ENCODE measurements at regions not wholly inside any gene's neighbourhood (a gene's known extent, or its start where the extent isn't known, plus 50 kb on each side); places are given as distances from the start of the nearest gene placed in this dataset.

DNA sequence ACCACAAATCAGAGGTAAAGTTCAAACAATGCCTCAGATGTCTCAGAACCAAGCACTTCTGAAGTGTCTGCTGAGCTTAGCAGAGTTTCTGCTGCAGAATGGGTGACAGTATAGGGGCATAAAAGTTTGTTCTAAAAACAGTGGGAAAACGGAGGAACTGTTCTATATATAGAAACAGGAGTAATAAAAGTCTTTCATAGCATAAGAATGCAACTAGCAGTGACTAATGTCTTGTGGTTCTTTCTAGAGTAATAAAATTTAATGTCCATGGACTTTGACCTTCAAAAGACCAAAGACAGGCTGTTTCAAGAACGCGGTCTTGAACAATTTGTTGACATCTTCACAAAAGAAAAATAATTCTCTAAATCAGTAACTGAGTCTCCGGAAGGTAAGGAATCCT is 107.5 kb upstream of the FAR2 start:
- DNase-seq (ENCODE audit: low spot score) = no peak

GRCh38 chr12:29043069-29043468 is 106.0 kb upstream of the FAR2 start:
- no peak for DNase-seq (ENCODE audit: low spot score)

- no peak for DNase-seq (ENCODE audit: low spot score)
These were observed 104.3 kb upstream of the FAR2 start for GRCh38 chr12:29044799-29045198.

GRCh38 chr12:29048787-29049186 is 100.3 kb upstream of the FAR2 start:
- no peak for DNase-seq (ENCODE audit: low spot score)

GRCh38 chr12:29050503-29050902 is 98.6 kb upstream of the FAR2 start:
- no peak for DNase-seq (ENCODE audit: low spot score)

- DNase-seq (ENCODE audit: low spot score) = no peak
These were observed 97.9 kb upstream of the FAR2 start for GRCh38 chr12:29051221-29051620.

GRCh38 chr12:29053567-29053966 is 95.5 kb upstream of the FAR2 start:
- no peak for DNase-seq (ENCODE audit: low spot score)

DNA sequence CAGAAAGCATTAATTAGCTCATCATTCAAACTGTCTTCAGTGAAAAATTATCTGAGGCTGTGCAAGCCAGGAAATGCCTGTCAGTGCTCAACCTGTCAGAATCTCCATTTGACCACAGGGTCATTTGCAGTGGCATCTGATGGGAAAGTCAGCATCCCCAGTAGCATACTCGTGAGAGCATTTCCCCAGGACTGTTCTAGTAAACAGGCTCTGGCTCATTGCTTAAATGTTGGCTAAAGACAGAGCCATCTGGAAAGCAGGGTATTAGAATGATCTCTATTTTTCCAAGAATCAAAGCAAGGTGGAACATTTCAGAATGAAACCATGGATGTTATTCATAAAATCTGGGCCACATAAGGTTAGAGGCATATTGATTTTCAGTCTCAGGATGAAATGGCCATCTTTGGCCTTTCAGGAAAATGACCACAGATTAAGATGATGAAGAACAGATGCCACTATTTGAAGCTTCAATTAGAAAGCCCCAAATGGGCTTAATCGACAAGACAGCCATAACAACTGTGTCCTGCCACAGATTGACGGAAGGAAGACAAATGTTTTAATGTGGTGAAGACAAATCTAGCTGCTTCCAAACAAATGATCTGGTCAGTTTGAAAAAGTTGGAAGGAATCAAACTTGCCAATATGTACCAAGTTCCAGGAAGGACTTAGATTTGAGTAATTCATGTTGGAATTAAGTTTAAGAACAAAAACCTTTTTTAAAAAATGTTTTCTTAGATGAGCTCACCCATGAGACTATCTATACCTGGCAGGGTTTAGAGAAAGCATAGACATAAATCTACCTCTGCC is 94.0 kb upstream of the FAR2 start:
- DNase-seq (ENCODE audit: low spot score) = no peak

DNA sequence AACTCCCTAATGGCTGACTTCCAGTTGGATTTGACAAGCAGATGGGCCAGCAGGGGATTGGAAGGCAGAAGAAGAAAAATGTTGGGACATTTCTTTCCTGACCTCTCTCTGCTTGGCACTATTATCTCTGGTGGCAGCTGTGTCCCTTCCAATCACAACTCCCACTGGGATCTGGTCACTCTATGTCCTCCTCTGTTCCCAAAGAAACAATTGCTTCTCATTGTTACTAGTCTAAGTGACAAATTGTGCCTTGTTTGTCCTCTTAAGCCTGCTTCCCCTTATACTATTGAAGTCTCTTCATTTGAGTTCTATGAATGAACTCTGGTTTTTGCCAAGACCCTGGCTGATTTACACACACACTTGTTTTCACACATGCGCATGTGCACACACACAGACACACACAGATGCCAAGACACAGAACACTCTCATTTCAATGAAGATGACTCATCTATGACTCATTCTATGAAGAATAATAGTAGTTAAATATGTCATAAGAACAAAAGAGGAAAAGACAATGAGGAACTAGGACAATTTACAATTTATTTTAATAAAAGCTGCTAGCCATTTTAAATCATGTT is 83.0 kb upstream of the FAR2 start:
- peak; percentile 99 for DNase-seq (ENCODE audit: low spot score)

GRCh38 chr12:29067430-29067829 is 81.6 kb upstream of the FAR2 start:
- no peak for DNase-seq (ENCODE audit: low spot score)

DNA sequence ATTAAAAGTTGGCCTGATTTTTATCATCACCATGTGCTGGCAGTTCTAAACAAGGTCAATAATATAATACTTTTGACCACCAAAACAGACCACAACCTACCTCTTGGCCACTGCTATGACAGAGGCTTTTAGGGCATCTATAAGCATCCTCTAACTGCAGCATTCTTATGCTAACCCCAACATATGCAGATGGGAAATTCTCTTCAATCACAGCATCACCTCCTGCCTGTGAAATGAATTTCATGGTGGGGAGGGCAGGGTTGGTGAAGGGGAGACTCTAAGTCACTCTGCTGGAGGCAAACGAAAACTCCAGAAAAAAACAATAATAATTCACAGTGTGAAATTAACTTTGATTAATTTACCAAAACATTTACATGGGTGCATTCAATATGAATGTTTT is 78.8 kb upstream of the FAR2 start:
- DNase-seq (ENCODE audit: low spot score) = no peak

- DNase-seq (ENCODE audit: low spot score) = no peak
These were observed 78.0 kb upstream of the FAR2 start for GRCh38 chr12:29071099-29071498.

DNA sequence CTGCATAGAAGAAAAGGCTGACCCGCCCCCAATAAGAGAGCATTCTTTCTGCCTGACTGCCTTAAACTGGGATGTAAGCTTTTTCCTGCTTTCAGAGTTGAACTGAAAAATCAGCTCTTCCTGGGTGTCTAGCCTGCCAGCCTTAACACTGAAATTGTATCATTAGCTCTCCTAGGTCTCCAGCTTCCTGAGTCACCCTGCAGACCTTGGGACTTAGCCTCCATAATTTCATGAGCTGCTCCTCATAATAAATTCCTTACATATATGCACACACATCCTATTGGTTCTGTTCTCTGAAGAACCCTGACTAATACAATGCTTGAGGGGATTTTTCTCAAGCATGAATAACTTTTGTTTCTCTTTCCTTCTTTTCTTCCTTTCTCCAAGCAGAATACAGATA is 76.4 kb upstream of the FAR2 start:
- DNase-seq (ENCODE audit: low spot score) = no peak

- peak; percentile 84 for DNase-seq (ENCODE audit: low spot score)
These were observed 75.3 kb upstream of the FAR2 start for GRCh38 chr12:29073631-29074239.

GRCh38 chr12:29081101-29081500 is 68.0 kb upstream of the FAR2 start:
- DNase-seq (ENCODE audit: low spot score) = no peak

GRCh38 chr12:29082522-29082921 is 66.6 kb upstream of the FAR2 start:
- DNase-seq (ENCODE audit: low spot score) = no peak

DNA sequence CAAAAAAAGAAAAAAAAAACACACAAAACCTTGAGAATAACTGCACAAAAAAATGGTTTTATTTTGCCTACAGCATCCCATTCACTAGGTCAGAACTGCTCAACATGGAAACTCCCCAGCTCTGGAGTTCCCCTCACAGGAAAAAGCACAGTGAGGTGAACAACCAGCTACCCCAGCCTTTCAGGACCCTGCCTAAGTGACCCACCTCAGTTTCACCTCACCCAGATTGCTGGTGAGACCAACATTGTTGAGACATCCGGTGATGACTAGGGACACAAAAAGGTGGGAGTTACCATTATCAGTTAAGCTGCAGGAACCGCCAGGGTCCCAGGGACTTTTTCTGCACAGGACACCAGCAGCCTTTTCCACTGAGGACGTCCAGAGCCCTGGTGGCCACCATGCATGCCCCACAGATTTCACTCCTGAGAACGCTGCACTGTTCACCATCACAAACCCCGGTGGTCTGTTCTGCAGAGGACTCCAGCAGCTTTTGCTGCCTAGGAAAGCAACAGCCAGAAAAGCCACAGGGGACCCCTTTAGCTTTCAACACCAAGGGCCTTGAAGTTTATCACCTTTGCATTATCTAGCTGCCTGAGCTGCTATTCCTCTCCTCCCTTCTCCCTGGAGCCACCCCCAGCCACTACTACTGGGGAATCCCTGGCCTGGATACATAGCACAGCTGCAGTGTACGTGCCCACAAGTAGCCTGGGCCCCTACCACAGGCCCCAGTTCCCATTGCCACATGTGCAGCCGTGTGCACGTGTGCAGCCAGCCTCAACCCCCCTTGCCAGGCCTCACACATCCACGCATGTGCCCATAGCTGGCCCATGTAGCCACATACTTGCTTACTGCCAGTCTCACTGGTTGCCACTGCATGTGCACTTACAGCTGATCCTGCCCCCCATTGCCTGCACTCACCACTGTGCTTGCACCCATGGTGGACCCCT is 62.5 kb upstream of the FAR2 start:
- no peak for DNase-seq (ENCODE audit: low spot score)

DNA sequence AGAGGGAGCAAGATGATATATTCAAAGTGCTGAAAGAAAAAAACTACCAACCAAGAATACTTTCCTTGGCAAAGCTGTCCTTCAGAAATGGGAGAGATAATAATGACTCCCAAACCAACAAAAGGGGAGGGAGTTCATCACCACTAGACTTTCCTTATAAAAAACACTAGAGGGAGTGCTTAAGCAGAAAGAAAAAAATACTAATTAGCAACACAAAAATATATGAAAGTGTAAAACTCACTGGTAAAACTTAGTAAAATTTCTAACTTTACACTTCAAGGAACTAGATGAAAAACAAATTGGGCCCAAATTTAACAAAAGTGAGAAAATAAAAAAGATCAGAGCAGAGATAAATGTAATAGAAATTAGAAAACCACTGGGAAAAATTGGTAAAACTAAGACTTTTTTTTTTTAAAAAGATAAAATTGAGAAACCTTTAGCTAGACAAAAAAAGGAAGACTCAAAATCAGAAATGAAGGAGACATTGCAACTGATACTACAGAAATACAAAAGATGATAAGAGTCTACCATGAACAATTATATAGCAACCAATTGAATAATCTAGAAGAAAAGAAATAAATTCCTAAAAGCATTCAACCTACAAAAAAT is 60.4 kb upstream of the FAR2 start:
- no peak for DNase-seq (ENCODE audit: low spot score)
